HepG2 (cell line): ENCODE measurements at regions not wholly inside any gene's neighbourhood (a gene's known extent, or its start where the extent isn't known, plus 50 kb on each side); places are given as distances from the start of the nearest gene placed in this dataset.
"Not testable (repeated sequence)": the region's sequence is repeated elsewhere in the genome, so short reads cannot be mapped to it uniquely, and the experiment has no call there.

Source experiments
- CHD4 ChIP-seq: fragments of 200-600 bp; sonication (generic); IDR thresholded peaks from 2 replicates; pipeline ENCODE4 v1.7.0; 2017; ENCODE audit warnings: mild to moderate bottlenecking, low read length, borderline replicate concordance
- CTCF ChIP-seq: sonication (generic); formaldehyde crosslinking; IDR thresholded peaks from 2 replicates; pipeline ENCODE4 v1.5.0; 2020; ENCODE audit warnings: mild to moderate bottlenecking, missing genetic modification reagents, moderate library complexity
- EZH2 ChIP-seq: conservative IDR thresholded peaks from 2 replicates; pipeline ENCODE4 v1.6.1; 2012; ENCODE audit warnings: mild to moderate bottlenecking, low read depth, low read length, moderate library complexity
- FOXM1 ChIP-seq: sonication (generic); formaldehyde crosslinking; IDR thresholded peaks from 2 replicates; pipeline ENCODE4 v1.5.0; 2020; ENCODE audit warnings: missing genetic modification reagents
- NFIC ChIP-seq: IDR thresholded peaks from 2 replicates; pipeline ENCODE4 v1.6.1; 2012; ENCODE audit warnings: mild to moderate bottlenecking, low read length, inconsistent platforms
- POLR2A ChIP-seq, 2 experiments: IDR thresholded peaks; 2 replicates each; pipeline ENCODE4 v1.6.1; 2011; ENCODE audit warnings: low read depth in 2 of 2, low read length in 2 of 2, mild to moderate bottlenecking in 1 of 2, moderate library complexity in 1 of 2; ENCODE audit not compliant: insufficient read depth in 1 of 2
- POLR2AphosphoS5 ChIP-seq: IDR thresholded peaks from 2 replicates; pipeline ENCODE4 v1.6.1; 2012; ENCODE audit warnings: low read depth, low read length
- SIN3A ChIP-seq: IDR thresholded peaks from 2 replicates; pipeline ENCODE4 v1.6.1; 2011; ENCODE audit warnings: low read depth, mild to moderate bottlenecking, control low read depth, low read length, borderline replicate concordance
- SMAD9 ChIP-seq: sonication (generic); formaldehyde crosslinking; IDR thresholded peaks from 2 replicates; pipeline ENCODE4 v1.5.1; 2020; ENCODE audit warnings: mild to moderate bottlenecking, missing genetic modification reagents
- SP5 ChIP-seq: IDR thresholded peaks from 2 replicates; pipeline ENCODE4 v1.6.1; 2016; ENCODE audit warnings: low read depth, borderline replicate concordance
- SRY ChIP-seq: sonication (generic); formaldehyde crosslinking; IDR thresholded peaks from 2 replicates; pipeline ENCODE4 v1.8.0; 2022; ENCODE audit warnings: mild to moderate bottlenecking, missing genetic modification reagents
- STAG1 ChIP-seq: sonication (generic); formaldehyde crosslinking; IDR thresholded peaks from 2 replicates; pipeline ENCODE4 v1.4.0; 2020; ENCODE audit warnings: missing genetic modification reagents
- STAT6 ChIP-seq: sonication (generic); formaldehyde crosslinking; IDR thresholded peaks from 2 replicates; pipeline ENCODE4 v1.4.0; 2020; ENCODE audit warnings: missing genetic modification reagents, mild to moderate bottlenecking, borderline replicate concordance
- TERF1 ChIP-seq: sonication (generic); formaldehyde crosslinking; IDR thresholded peaks from 2 replicates; pipeline ENCODE4 v1.8.0; 2022; ENCODE audit warnings: mild to moderate bottlenecking, missing genetic modification reagents, moderate library complexity

GRCh38 chr11:14573539-14574057 lies 53.4 kb upstream of the PSMA1 start:
- not testable (repeated sequence) for TF ChIP-seq SMAD9; TERF1 (CRISPR knock-in tag); CTCF (CRISPR knock-in tag); SP5; STAT6 (CRISPR knock-in tag); POLR2AphosphoS5; NFIC; FOXM1 (CRISPR knock-in tag); EZH2; POLR2A (IDR thresholded peaks at IDR 0.05; ENCODE audit: insufficient read depth in 1 of 2, low read depth in 2 of 2, low read length in 2 of 2); CHD4; SRY; SIN3A; STAG1 (CRISPR knock-in tag)
